ENCODE measurements at regions not wholly inside any gene's neighbourhood (a gene's known extent, or its start where the extent isn't known, plus 50 kb on each side); places are given as distances from the start of the nearest gene placed in this dataset.
A peak's percentile ranks its signal among the peaks of the same experiment; 100 is the strongest.
"Not testable (repeated sequence)": the region's sequence is repeated elsewhere in the genome, so short reads cannot be mapped to it uniquely, and the experiment has no call there.

- DNase-seq (ENCODE audit: low spot score): no peak
Observed at GRCh38 chr4:43089730-43090129, 197.2 kb downstream of the GRXCR1 start.

DNA sequence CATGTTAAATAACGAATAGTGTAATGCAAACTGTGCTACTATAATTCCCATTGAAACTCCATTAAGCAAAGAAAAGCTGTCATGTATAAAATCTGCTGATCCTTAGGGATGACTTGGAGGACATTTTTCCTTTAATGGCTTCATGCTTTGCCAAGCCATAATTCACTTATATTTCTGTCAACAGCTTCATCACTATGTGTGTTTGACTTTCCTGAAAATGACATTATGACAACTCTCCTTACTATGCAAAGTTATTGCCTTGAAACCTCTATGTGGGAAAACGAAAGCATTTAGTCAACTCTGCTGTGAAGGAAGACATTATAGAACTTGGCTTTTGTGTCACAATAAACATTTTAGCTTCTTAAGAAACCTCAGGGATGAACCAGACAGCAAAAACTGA lies 210.5 kb downstream of the GRXCR1 start:
- DNase-seq (ENCODE audit: low spot score): no peak

- DNase-seq (ENCODE audit: low spot score): no peak
Observed at GRCh38 chr4:43112139-43112538, 219.6 kb downstream of the GRXCR1 start.

DNA sequence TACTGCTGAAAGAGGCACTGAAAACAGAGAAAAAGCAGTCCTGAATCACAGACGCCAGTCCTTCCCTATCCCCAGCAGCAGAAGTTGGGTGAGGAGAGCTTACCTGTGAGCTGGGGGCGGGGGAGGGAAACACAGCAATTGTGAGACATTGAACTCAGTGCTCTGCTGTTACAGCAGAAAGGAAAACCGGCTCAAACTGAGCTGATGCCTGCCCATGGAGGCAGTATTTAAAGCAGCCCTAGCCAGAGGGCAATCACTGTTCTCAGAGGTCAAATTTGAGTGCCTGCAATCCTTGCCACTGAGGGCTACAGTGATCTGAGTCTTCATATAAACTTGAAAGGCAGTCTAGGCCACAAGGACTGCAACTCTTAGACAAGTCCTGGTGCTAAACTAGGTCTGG lies 220.7 kb downstream of the GRXCR1 start:
- DNase-seq (ENCODE audit: low spot score): no peak

GRCh38 chr4:43126595-43126994 lies 234.1 kb downstream of the GRXCR1 start:
- no peak for DNase-seq (ENCODE audit: low spot score)

DNA sequence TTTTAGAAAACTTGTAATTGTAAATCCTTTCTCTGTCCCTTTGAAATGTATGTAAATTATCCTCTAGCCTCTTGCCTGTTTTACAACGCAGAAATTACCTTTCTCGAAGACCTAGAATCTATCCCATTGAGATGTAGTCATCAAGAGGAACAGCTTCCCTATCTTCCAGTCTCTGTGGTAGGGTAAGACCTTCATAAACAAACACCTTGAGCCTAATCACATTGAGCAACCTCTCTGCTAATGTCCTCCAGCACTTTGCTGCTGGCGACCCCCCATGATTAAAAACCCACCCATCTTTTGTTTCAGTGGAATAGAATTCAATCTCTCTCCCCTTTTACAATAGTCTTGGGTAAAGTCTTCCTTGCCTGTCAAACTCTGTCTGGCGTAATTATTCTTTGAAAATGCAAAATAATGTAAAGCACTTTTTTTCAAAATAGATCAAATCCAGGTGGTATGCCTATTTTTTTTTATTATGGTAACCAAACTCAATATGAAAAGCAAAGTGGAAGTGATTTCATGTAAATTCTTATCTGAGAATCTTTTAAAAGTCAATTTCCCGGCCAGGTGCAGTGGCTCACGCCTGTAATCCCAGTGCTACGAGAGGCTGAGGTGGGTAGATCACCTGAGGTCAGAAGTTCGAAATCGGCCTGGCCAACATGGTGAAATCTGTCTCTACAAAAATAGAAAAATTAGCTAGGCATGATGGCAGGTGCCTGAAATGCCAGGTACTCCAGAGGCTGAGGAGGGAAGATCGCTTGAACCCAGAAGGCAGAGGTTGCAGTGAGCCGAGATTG lies 237.9 kb downstream of the GRXCR1 start:
- DNase-seq (ENCODE audit: low spot score): no peak

DNA sequence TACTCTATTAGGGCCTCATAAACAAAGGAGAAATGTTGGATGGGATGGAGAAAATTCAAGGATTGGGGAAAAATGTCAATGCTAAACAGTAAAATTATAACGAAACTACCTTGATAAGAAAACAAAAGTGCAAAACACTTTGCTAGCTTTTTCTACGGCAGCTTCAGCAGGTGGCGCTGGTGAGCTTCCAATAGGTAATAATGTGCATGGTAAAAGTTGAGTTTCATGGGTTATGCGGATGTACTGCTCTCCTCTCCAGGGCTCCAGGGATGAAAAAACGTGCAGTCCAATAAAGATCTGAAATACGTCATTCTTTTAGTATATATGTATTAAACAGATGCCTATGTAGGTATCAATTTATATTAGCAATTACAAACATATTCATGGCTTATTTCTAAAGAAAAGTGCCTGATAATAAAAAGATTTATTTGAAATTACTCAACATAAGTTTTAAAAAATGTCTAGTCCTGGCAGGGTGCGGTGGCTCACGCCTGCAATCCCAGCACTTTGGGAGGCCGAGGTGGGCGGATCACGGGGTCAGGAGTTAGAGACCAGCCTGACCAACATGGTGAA lies 239.6 kb downstream of the GRXCR1 start:
- DNase-seq (ENCODE audit: low spot score): peak; percentile 69

GRCh38 chr4:43133566-43133965 lies 241.1 kb downstream of the GRXCR1 start:
- DNase-seq (ENCODE audit: low spot score): no peak

GRCh38 chr4:43136752-43137151 lies 244.2 kb downstream of the GRXCR1 start:
- no peak for DNase-seq (ENCODE audit: low spot score)

DNA sequence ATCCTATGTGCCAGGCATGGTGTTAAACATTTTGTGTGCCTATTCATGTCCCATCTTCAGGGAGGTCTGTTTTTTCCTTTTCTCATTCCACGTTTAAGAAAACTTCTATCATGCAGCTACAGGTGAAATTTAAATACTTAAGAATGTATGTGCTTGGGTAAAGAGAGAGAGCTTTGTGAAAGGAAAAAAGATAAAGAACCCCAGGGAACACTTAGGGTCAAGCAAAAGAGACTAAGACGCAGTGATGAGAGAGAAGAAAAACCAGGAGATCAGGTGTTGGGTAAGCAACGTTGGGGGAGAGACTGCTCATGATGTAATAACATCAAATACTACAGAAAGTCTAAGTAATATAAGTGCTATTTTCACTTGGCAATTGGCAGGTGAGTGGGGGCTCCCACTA lies 253.7 kb downstream of the GRXCR1 start:
- no peak for DNase-seq (ENCODE audit: low spot score)

- no peak for DNase-seq (ENCODE audit: low spot score)
Observed at GRCh38 chr4:43148481-43148880, 256.0 kb downstream of the GRXCR1 start.

- DNase-seq (ENCODE audit: low spot score): no peak
Observed at GRCh38 chr4:43163101-43163792, 270.7 kb downstream of the GRXCR1 start.

GRCh38 chr4:43189741-43190140 lies 297.2 kb downstream of the GRXCR1 start:
- no peak for DNase-seq (ENCODE audit: low spot score)

- DNase-seq (ENCODE audit: low spot score): not testable (repeated sequence)
Observed at GRCh38 chr4:43212576-43212975, 320.1 kb downstream of the GRXCR1 start.

- DNase-seq (ENCODE audit: low spot score): no peak
Observed at GRCh38 chr4:43223820-43224219, 331.3 kb downstream of the GRXCR1 start.

- DNase-seq (ENCODE audit: low spot score): no peak
Observed at GRCh38 chr4:43224559-43224958, 332.0 kb downstream of the GRXCR1 start.

GRCh38 chr4:43233321-43233720 lies 340.8 kb downstream of the GRXCR1 start:
- no peak for DNase-seq (ENCODE audit: low spot score)

DNA sequence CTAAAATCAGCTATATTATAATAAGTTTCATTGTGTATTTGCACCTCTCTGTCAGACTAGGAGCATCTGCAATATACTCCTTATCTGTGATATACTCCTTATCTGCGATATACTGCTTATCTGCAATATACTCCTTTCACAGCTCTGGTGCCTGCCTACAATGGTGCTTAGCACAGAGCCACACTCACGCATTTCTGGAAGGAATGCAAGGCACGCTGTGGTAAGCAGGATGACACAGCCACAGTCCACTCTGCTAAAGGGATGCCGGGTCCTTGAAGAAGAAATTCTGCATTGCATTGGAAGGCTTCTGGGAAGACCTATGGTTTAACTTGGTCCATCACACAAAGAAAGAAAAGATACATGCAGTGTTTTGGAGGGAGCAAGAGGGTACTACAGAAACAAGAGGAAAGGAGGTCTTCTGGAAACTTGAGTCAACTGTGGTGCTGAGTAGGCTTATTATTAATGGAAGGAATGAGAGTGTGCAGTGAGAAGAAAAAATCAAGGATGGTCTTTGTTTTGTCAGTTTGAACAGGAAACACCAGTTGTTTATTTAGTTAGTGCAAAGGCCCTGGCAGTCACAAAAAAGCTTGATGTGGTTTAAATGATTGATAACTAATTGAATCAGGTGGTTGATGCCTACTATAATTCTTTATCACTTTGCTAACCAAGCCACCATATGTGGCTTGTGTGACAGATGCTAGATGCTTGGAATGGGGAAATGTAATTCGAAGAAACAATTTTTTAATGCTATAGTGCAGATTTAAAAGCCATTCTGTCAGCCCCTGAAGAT lies 342.3 kb downstream of the GRXCR1 start:
- peak; percentile 6 for DNase-seq (ENCODE audit: low spot score)

- DNase-seq (ENCODE audit: low spot score): no peak
Observed at GRCh38 chr4:43238008-43238407, 345.5 kb downstream of the GRXCR1 start.

GRCh38 chr4:43238585-43238984 lies 346.1 kb downstream of the GRXCR1 start:
- no peak for DNase-seq (ENCODE audit: low spot score)

DNA sequence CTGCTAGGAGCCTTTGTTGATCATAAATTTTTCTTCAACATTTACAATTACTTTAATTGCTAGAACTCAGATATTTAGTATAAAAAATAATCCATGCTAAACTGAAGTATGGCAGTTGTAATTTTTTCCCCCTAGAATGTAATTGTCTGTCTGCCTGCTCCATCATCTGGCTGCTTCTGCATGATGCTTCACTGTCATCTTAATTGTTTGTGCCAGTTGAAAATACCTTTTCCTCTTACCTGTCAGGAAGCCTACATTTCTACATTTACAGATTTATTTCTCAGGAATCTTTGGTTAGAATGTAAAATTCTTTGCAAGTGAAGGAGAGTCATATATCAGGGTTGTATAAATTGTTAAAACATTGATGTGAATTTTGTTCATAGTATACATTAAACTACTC lies 348.6 kb downstream of the GRXCR1 start:
- DNase-seq (ENCODE audit: low spot score): no peak

DNA sequence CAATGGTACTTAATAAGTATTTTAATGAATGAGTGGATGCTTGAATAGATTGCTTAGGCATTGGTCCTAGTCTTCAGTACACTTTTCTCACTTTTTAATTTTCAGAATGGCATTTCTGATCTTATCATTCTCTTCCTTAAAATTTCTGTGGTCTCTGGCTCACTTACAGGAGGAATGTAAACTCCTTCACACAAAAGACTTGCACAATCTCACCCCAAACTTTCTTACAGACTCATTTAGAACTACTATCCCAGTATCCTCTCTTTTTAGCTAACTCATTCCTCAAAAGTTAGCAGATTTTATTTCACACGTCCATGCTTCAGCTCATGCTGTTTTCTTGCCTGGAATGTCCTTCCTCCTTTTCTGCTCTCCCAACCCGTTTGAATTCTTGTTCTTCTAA lies 350.1 kb downstream of the GRXCR1 start:
- no peak for DNase-seq (ENCODE audit: low spot score)
